Loucy (cell line): ENCODE measurements at regions not wholly inside any gene's neighbourhood (a gene's known extent, or its start where the extent isn't known, plus 50 kb on each side); places are given as distances from the start of the nearest gene placed in this dataset.

ENCODE experiments used
- EZH2phosphoT487 ChIP-seq: fragments of 200-600 bp; IDR thresholded peaks from 2 replicates; pipeline ENCODE4 v1.6.1; 2018; ENCODE audit warnings: antibody characterized with exemption, mild to moderate bottlenecking, moderate library complexity, borderline replicate concordance
- TF ChIP-seq, protein P1 (sequence below): fragments of 200-600 bp; sonication (generic); conservative IDR thresholded peaks from 2 replicates; pipeline ENCODE4 v1.5.1; 2014; ENCODE audit warnings: mild to moderate bottlenecking, antibody characterized with exemption, low read length

DNA sequence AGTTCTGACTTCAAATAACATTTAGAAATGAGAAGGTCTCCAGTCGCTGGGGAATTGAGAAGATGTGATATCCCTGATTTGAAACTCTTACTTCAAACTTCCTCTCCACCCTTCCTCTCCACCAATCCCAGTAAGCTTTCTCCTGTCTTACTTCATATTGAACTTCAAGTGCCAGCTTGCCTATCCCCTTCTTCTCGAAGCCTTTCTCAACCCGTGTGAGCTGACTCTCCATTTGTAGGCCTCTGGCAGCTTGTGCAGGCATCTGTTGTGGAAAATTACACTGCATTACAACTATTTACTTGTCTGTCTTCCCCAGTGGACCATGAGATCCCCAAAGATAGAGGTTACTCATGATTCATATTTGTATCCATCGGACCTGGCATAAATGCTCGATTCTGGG, 280.8 kb upstream of the CDH5 start:
- TF ChIP-seq, protein P1, sequence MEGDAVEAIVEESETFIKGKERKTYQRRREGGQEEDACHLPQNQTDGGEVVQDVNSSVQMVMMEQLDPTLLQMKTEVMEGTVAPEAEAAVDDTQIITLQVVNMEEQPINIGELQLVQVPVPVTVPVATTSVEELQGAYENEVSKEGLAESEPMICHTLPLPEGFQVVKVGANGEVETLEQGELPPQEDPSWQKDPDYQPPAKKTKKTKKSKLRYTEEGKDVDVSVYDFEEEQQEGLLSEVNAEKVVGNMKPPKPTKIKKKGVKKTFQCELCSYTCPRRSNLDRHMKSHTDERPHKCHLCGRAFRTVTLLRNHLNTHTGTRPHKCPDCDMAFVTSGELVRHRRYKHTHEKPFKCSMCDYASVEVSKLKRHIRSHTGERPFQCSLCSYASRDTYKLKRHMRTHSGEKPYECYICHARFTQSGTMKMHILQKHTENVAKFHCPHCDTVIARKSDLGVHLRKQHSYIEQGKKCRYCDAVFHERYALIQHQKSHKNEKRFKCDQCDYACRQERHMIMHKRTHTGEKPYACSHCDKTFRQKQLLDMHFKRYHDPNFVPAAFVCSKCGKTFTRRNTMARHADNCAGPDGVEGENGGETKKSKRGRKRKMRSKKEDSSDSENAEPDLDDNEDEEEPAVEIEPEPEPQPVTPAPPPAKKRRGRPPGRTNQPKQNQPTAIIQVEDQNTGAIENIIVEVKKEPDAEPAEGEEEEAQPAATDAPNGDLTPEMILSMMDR, result no peak
- TF ChIP-seq EZH2phosphoT487, result no peak
